Testis (tissue), 2 donors: ENCODE measurements at regions not wholly inside any gene's neighbourhood (a gene's known extent, or its start where the extent isn't known, plus 50 kb on each side); places are given as distances from the start of the nearest gene placed in this dataset.

ENCODE experiments used
- CTCF ChIP-seq, 3 experiments: fragments of 450-650 bp in 2 of 3; fragments of 200-600 bp in 1 of 3; sonication (generic) in 1 of 3; IDR thresholded peaks; one replicate each; pipeline ENCODE4 v1.5.1; 2016 to 2019; ENCODE audit warnings: antibody characterized with exemption in 3 of 3, mild to moderate bottlenecking in 2 of 3, moderate library complexity in 1 of 3
- POLR2A ChIP-seq: fragments of 450-650 bp; IDR thresholded peaks from one replicate; pipeline ENCODE4 v1.6.1; 2017; ENCODE audit warnings: antibody characterized with exemption, mild to moderate bottlenecking, moderate library complexity

- no peak for TF ChIP-seq CTCF (IDR thresholded peaks at IDR 0.05)
- no peak for TF ChIP-seq POLR2A
Observed at GRCh38 chr3:153095441-153095840, 66.6 kb upstream of the RAP2B start.
